SJCRH30 (cell line): ENCODE measurements at regions not wholly inside any gene's neighbourhood (a gene's known extent, or its start where the extent isn't known, plus 50 kb on each side); places are given as distances from the start of the nearest gene placed in this dataset.
"Not testable (repeated sequence)": the region's sequence is repeated elsewhere in the genome, so short reads cannot be mapped to it uniquely, and the experiment has no call there.

ENCODE experiments used
- DNase-seq, 2 experiments: peaks; one replicate each; pipeline ENCODE4 v3.0.0-alpha.2; 2015 to 2020
- H3K27ac ChIP-seq: fragments of 250-450 bp; sonication (Bioruptor Pico); 2 replicates; pipeline ENCODE4 v1.5.1; 2020; ENCODE audit warnings: mild to moderate bottlenecking, moderate library complexity
- H3K27me3 ChIP-seq: fragments of 250-450 bp; sonication (Bioruptor Pico); 2 replicates; pipeline ENCODE4 v1.5.1; 2020; ENCODE audit warnings: mild to moderate bottlenecking, moderate library complexity
- H3K36me3 ChIP-seq: fragments of 250-450 bp; sonication (Bioruptor Pico); 2 replicates; pipeline ENCODE4 v1.5.1; 2020; ENCODE audit warnings: mild to moderate bottlenecking, moderate library complexity
- H3K4me1 ChIP-seq: fragments of 250-450 bp; sonication (Bioruptor Pico); 2 replicates; pipeline ENCODE4 v1.5.1; 2020; ENCODE audit warnings: mild to moderate bottlenecking, moderate library complexity
- H3K4me3 ChIP-seq: fragments of 250-450 bp; sonication (Bioruptor Pico); 2 replicates; pipeline ENCODE4 v1.5.1; 2020; ENCODE audit warnings: mild to moderate bottlenecking, moderate library complexity
- H3K9me3 ChIP-seq: fragments of 250-450 bp; sonication (Bioruptor Pico); replicated peaks from 2 replicates; pipeline ENCODE4 v1.5.1; 2020; ENCODE audit warnings: mild to moderate bottlenecking, moderate library complexity

DNA sequence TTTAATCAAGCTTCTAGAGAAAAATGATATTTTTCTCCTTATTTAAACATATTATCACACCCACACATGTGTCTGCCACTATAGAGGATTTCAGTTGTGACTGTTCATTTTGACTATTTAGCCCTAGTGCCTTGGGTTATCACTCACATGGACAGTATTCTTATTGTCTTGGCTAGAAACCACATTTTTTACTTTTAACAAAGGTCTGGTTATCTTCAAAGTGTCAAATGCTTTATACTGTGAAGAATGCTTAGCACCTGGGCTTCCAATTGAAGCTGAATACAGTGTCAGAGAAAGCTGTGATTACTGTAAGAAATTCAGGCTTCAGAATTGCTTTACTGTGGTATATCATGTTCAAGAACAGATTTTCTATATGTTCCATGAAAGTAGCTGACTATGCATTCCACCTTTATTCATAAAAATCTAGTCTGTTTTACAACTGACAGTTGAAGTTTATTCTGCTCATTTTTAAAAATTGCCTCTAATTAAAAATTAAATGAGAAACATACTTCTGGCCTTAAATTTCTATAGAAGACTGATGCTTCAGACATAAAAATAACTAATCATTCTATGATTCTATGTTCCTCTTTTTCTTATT is 278.6 kb downstream of the SEMA3D start:
- H3K4me1 ChIP-seq: no peaks in the 10 kb centered on the region
- no peak for DNase-seq

DNA sequence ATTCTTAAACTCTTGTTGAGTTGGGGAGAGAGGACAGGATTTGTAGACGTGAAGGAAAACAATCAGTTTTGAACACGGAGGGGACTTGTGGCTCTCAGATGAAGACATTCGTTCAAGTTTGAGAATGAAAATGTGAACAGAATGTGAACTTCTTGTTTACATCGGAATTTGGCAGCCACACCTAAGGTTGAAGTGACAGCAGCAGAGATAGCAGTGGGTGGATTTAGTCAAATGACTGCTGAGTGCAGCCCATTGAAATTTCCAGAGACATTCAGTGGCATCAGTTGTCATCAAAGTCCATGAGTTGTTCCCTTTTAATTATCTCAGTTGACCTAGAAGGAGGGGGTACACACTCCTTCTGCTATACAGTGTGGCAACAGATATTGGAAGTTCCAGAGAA is 280.0 kb downstream of the SEMA3D start:
- no peak for DNase-seq
- Histone ChIP-seq H3K4me1 (no peaks in the 10 kb centered on the region), H3K4me3 (no peak overlapping the region), H3K36me3 (no peaks in the 10 kb centered on the region), H3K27me3 (no peaks in the 10 kb centered on the region), H3K9me3 (no peaks in the 10 kb centered on the region), H3K27ac (no peak overlapping the region)

More for the DNA sequence above, 278.6 kb downstream of the SEMA3D start:
- H3K27me3 ChIP-seq: no peaks in the 10 kb centered on the region
- H3K36me3 ChIP-seq: no peaks in the 10 kb centered on the region
- no peak overlapping the region for H3K27ac ChIP-seq
- H3K4me3 ChIP-seq: no peak overlapping the region
- H3K9me3 ChIP-seq: no peaks in the 10 kb centered on the region

GRCh38 chr7:84904561-84904960 is 282.3 kb downstream of the SEMA3D start:
- Histone ChIP-seq H3K9me3 (no peaks in the 10 kb centered on the region), H3K27me3 (no peaks in the 10 kb centered on the region), H3K4me3 (no peak overlapping the region), H3K4me1 (no peaks in the 10 kb centered on the region), H3K27ac (no peak overlapping the region), H3K36me3 (no peaks in the 10 kb centered on the region)
- no peak for DNase-seq

- H3K4me3 ChIP-seq: no peak overlapping the region
- no peaks in the 10 kb centered on the region for H3K9me3 ChIP-seq
- DNase-seq: no peak
- H3K36me3 ChIP-seq: no peaks in the 10 kb centered on the region
- no peak overlapping the region for H3K27ac ChIP-seq
- H3K4me1 ChIP-seq: no peaks in the 10 kb centered on the region
- no peaks in the 10 kb centered on the region for H3K27me3 ChIP-seq
These were observed 285.5 kb downstream of the SEMA3D start for GRCh38 chr7:84901366-84901765.

GRCh38 chr7:84900215-84900614 is 286.6 kb downstream of the SEMA3D start:
- no peaks in the 10 kb centered on the region for H3K9me3 ChIP-seq
- H3K4me3 ChIP-seq: no peak overlapping the region
- no peaks in the 10 kb centered on the region for H3K36me3 ChIP-seq
- no peaks in the 10 kb centered on the region for H3K27me3 ChIP-seq
- no peak for DNase-seq
- no peaks in the 10 kb centered on the region for H3K4me1 ChIP-seq
- no peak overlapping the region for H3K27ac ChIP-seq

DNA sequence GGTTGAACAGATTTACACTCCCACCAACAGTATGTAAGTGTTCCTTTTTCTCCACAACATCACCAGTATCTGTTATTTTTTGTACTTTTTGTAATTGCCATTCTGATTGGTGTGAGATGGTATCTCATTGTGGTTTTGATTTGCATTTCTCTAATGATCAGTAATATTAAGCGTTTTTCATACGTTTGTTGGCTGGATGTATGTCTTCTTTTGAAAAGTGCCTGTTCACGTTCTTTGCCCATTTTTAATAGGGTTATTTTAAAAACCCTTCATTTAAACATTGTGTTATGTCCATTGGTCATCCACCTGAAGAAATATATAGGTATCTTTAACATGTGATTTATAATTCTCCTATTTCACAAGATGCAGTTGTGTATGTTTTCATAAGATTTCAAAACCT is 291.3 kb downstream of the SEMA3D start:
- DNase-seq: no peak
- Histone ChIP-seq H3K36me3 (no peaks in the 10 kb centered on the region), H3K27ac (no peak overlapping the region), H3K4me1 (no peaks in the 10 kb centered on the region), H3K9me3 (0 out of 2 replicates have a peak, but pooled peaks cover 3% of the 10 kb centered on the region), H3K27me3 (no peaks in the 10 kb centered on the region), H3K4me3 (no peak overlapping the region)

DNA sequence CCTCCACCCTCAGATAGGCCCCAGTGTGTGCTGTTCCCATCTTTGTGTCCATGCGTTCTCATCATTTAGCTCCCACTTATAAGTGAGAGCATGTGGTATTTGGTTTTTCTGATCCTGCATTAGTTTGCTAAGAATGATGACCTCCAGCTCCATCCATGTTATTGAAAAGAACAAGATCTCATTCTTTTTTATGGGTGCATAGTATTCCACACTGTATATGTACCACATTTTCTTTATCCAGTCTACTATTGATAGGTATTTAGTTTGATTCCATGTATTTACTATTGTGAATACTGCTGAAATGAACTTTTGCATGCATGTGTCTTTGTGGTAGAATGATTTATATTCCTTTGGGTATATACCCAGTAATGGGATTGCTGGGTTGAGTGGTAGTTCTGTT is 303.3 kb downstream of the SEMA3D start:
- H3K36me3 ChIP-seq, H3K9me3 ChIP-seq, H3K27me3 ChIP-seq, H3K4me3 ChIP-seq, H3K27ac ChIP-seq, H3K4me1 ChIP-seq, DNase-seq: not testable (repeated sequence)

DNA sequence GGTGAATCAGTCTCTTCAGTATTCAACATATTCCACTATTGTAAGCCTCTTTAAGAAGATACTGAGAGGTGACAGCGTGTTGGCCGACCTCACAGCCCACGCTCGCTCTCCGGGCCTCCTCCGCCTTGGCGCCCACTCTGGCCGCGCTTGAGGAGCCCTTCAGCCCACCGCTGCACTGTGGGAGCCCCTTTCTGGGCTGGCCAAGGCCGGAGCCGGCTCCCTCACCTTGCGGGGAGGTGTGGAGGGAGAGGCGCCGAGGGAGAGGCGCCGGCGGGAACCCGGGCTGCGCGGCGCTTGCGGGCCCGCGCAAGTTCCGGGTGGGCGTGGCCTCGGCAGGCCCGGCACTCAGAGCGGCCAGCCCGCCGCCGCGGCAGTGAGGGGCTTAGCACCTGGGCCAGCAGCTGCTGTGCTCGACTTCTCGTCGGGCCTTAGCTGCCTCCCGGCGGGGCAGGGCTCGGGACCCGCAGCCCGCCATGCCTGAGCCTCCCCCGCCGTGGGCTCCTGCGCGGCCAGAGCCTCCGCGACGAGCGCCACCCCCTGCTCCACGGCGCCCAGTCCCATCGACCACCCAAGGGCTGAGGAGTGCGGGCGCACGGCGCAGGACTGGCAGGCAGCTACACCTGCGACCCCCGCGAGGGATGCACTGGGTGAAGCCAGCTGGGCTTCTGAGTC is 306.4 kb downstream of the SEMA3D start:
- DNase-seq: not testable (repeated sequence)

GRCh38 chr7:84879570-84880325 is 307.1 kb downstream of the SEMA3D start:
- H3K27me3 ChIP-seq: no peaks in the 10 kb centered on the region
- H3K27ac ChIP-seq: no peak overlapping the region
- no peak for DNase-seq
- 0 out of 2 replicates have a peak, but pooled peaks cover 3% of the 10 kb centered on the region for H3K9me3 ChIP-seq
- H3K36me3 ChIP-seq: no peaks in the 10 kb centered on the region
- H3K4me1 ChIP-seq: no peaks in the 10 kb centered on the region
- H3K4me3 ChIP-seq: no peak overlapping the region

More for the DNA sequence above, 306.4 kb downstream of the SEMA3D start:
- not testable (repeated sequence) for H3K9me3 ChIP-seq, H3K4me1 ChIP-seq, H3K27ac ChIP-seq, H3K27me3 ChIP-seq, H3K36me3 ChIP-seq, H3K4me3 ChIP-seq

GRCh38 chr7:84877943-84878570 is 308.8 kb downstream of the SEMA3D start:
- DNase-seq: no peak
- H3K27ac ChIP-seq: no peak overlapping the region
- no peaks in the 10 kb centered on the region for H3K4me1 ChIP-seq
- no peaks in the 10 kb centered on the region for H3K36me3 ChIP-seq
- H3K27me3 ChIP-seq: no peaks in the 10 kb centered on the region
- H3K9me3 ChIP-seq: no peaks in the 10 kb centered on the region
- no peak overlapping the region for H3K4me3 ChIP-seq

DNA sequence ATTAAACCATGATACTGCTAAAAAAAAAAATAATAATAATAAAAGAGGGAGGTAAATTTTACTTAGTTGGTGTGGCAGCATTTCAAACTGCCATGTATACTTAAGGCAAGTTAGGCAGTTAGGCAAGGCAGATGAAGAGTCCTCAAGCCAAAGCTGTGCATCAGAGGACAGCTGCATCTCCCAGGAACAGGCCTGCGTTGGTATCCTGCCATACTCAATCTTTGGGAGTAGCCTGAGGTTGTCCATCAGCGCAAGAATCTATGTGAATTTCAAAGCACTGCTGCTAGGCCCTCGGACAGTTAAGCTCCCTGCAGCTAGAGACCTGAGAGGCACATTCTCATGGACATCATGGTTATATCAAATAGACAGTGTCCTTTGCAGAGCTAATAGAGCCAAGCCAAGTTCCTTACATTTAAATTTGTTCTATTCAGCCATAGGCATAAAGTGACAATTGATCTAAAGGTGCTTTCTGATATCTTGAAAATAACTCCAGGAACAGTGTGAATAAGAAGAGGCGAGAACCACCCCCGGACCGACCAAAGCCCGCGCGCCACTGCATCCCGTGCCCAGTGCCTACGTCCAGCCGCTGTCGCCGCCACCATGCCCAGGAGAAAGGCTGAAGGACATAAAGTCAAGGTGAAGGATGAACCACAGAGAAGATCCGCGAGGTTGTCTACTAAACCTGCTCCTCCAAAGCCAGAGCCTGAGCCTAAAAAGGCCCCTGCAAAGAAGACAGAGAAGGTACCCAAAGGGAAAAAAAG is 310.6 kb downstream of the SEMA3D start:
- Histone ChIP-seq H3K27ac (no peak overlapping the region), H3K9me3 (no peaks in the 10 kb centered on the region)

DNA sequence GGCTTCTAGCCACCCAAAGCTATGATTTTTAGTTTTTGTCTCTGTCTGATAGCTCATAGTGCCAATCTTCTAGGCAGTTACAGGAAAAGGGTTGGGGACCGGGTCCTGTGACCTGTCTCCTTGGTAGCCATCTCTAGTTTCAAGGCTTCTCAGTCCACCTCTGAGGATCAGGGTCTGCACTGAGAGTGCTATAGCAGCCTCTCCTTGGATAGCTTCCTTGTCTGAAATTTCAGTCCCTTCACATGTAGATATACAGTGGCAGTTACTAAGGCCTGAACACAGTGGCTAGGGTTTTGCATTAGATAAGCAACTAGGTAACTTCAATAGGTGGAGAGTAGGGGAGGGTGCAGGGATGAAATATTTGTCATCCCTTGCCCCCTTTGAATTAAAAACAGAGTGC is 321.3 kb downstream of the SEMA3D start:
- Histone ChIP-seq H3K9me3 (no peaks in the 10 kb centered on the region), H3K4me1 (no peaks in the 10 kb centered on the region), H3K27ac (no peak overlapping the region), H3K4me3 (no peak overlapping the region), H3K27me3 (no peaks in the 10 kb centered on the region), H3K36me3 (no peaks in the 10 kb centered on the region)
- DNase-seq: no peak

More for the DNA sequence above, 310.6 kb downstream of the SEMA3D start:
- H3K4me1 ChIP-seq: no peaks in the 10 kb centered on the region
- H3K4me3 ChIP-seq: no peak overlapping the region
- H3K36me3 ChIP-seq: no peaks in the 10 kb centered on the region
- peak in 1 of 2 experiments; percentile 7 for DNase-seq
- H3K27me3 ChIP-seq: no peaks in the 10 kb centered on the region

DNA sequence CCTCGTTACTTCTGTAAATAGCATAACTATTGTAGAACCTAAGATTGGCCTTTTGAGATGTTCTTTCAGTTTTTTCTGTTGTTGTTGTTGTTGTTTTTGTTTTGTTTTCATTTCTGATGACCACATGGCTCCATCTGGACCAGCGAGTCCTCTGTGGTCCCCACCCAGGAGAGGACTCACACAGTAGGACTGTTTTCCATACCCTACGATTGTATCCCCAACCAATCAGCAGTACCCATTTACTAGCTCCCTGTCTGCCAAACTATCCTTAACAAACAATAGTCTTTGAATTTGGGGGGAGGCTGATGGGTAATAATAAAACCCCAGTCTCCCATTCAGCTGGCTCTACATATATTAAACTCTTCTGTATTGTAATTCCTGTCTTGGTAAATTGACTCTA is 329.5 kb downstream of the SEMA3D start:
- no peak for DNase-seq
- Histone ChIP-seq H3K4me3 (no peak overlapping the region), H3K36me3 (no peaks in the 10 kb centered on the region), H3K27ac (no peak overlapping the region), H3K27me3 (no peaks in the 10 kb centered on the region), H3K9me3 (no peaks in the 10 kb centered on the region), H3K4me1 (no peaks in the 10 kb centered on the region)

- DNase-seq: no peak
- Histone ChIP-seq H3K4me1 (no peaks in the 10 kb centered on the region), H3K27me3 (no peaks in the 10 kb centered on the region), H3K4me3 (no peak overlapping the region), H3K27ac (no peak overlapping the region), H3K36me3 (no peaks in the 10 kb centered on the region), H3K9me3 (no peaks in the 10 kb centered on the region)
These were observed 331.1 kb downstream of the SEMA3D start for GRCh38 chr7:84855758-84856157.
